GM21381 (cell line): ENCODE measurements at regions not wholly inside any gene's neighbourhood (a gene's known extent, or its start where the extent isn't known, plus 50 kb on each side); places are given as distances from the start of the nearest gene placed in this dataset.

Source experiments
- ATAC-seq: cut with Tn5 transposase; IDR thresholded peaks from one replicate; pipeline ENCODE4 v1.9.1; 2021; ENCODE audit warnings: mild to moderate bottlenecking, moderate library complexity; ENCODE audit not compliant: unreplicated experiment

DNA sequence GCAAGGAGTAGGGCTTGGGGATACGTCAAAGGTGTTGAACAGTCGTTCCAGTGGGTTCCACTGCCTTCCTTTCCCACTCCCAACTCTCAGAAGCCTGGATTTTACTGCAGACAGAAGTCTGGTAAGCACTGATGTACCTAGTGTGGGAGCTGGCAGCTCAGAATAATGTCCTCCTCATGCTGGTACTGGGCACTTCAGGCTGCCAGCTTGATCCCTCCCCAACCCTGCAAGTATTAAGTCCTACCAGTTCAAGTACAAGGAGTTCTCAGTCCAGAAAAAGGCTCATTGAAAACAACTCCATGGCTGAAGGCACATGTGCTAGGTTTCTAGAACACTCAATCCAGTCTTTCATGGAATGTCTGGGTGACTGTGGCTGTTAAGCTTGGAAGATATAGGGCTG lies 304.3 kb downstream of the NUAK1 start:
- ATAC-seq, result no peak

DNA sequence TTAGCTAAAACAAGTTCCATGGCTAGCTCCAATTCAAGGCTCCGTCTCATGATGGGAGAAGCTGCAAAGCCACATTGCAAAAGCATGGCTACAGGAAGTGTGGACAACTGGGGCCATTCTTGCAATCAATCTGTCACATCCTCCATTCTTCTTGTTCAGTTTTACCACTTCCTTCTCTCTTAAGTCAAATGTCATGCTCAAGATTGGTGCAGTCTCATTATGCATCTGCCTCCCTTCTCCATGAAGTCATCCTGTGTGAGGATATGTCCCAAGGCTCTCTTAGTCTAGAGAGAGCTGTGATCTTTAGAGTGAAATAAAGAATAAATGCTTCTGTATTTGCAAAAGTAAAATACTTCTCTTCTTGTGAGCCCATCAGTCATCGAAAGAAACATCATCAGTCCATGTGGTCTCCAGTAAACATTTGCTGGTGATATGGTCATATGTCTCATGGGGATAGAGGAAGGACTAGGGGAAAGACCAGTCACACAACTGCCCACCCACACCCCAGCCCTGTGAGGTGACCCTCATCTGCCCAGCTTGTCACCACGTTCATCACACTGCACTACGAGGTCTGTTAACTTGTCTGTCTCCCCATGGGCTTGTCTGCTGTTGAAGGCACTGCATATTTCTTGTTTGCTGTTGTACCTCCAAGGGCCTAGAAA lies 303.0 kb downstream of the NUAK1 start:
- no peak for ATAC-seq

DNA sequence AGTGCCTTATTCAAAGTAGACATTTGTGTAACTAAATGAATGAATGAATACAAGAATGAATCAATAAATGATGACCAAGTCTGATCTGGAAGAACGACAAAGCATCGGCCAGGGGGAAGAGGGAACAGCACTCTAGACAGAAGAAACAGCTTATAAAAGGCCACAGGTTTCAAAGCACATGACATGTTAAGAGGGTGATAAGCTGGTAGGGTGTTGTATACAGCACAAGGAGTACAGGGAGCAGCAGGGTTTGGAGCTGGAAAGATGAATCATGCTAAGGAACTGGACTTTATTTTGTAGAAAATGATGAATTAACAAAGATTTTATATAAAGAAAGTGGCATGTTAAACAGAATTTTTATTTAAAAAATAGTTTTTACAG lies 302.5 kb downstream of the NUAK1 start:
- ATAC-seq, result no peak

DNA sequence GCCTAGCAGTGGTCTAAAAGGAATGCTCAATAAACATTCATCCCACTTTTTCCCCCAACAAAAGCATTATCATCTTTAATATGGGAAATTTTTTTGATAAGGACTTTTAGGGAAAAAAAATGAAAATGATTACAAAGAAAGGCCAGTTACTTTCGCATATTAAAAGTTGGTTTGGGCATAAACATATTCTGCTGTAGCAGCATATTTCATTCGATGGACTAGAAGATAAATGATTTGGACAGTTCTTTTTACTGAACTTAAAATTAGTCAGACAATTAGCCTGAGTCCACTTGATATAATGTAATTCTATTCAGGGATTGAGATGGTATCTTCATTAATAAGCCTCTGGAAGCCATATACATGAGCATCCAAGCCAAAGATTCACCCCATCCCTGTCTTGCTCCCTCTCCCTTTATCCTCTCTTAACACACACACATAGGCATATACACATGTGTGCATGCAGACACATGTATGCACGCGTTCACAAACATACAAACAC lies 299.1 kb downstream of the NUAK1 start:
- no peak for ATAC-seq

DNA sequence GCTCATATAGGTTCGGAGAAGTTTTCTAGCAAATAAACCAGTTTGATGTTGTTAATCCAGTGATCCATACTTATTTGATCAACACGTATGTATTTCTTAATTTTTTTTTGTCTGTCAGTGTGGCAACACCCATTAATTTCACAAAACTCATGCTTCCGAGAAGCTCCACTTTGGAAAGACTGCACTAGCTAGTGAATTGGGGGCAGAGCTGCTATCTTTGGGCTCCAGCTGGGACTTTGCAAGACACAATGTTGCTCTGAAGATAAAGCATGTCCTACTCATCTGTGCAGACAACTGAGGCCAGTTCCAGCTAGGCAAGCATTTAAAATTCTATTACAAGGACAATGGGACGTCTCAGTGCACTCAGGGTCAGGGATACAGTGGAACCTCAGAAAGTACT lies 298.4 kb downstream of the NUAK1 start:
- ATAC-seq, result no peak

DNA sequence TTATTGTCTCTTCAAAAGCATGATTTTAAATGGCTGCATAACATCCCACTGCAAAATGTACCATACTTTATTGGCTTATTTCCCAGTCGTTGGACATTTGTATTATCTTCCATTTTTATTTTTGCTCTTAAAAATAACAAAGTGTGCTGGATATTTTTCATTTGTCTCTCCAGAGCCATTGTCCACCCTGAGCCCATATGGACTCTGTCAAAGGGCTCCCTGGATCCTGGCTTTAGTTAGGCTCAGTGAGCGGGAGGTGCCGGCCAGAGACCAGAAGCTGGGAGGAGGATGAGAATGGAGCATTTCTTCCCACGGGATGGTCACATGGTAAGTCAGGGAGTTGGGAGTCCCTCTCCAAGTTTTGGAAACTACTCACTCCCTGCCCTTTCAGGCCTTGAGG lies 296.9 kb downstream of the NUAK1 start:
- ATAC-seq, result no peak

DNA sequence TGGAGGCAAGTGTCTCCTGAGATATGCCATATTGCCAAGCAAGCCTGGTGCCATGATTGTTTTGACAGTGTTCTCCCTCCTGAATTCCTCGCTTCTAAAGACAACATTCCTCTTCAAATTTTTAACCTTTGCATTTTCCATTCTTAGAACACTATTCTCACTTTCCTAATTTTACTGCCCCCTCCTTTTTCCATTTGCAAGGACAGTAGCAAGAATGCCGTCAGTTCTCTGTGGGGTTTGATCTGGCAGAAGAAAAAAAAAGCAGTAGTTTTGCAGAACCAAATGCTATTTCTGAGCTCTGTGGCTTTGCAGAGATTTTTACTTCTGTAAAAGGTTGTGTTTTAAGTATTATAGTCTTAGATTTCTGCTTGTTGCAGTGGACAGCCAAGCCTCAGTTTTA lies 295.2 kb downstream of the NUAK1 start:
- no peak for ATAC-seq

DNA sequence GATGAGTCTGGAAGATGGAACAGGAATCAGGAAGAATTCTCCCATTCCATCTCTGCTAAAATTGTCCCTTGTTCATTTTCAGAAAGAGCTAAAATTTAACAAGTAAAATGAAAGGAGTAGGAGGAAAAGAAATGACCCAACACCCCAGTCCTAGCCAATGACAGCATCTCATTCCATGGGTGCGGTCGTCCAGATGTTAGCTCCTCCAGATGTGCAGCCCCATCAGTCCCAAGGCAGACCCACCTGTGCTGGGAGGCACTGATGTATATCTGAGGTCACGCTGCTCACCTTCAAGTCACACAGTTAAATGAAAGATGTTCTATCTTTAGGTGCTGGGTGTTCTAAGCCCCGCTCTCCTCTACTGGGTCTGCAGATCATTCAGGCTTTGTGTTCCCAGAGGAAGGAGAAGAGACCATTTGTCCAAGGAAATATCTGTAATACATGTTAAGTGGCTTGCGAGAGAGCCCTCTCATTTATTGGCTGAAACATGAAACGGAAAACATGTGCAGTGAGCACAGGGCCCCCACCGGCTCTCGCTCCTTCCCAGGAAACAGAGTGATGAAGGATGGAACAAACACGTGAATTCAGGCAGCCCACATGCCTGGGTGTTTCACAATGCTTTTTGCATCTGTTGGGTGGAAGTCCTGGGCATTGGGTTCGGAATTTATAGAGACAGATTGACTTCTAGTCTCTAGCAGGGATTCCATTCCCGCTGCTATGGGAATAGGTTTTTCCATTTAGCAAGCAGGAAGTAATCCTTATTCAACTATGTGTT lies 294.6 kb downstream of the NUAK1 start:
- no peak for ATAC-seq

DNA sequence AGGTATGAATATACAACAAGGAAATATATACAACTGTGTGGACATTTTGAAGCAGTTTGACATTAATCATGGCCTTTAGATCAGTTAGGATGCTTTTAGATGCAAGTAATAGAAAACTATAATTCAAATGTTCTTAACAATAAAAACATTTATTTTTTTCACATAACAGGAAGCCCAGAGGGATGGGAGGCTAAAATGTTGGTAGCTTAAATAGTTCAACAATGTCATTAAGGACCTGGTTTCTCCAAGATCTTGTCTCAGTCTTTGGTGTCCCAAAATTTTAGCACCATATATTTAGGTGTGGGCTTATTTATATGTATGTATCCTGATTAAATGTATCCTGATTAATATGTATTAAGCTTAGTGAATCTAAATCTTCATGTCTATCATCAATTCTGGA lies 292.4 kb downstream of the NUAK1 start:
- no peak for ATAC-seq

DNA sequence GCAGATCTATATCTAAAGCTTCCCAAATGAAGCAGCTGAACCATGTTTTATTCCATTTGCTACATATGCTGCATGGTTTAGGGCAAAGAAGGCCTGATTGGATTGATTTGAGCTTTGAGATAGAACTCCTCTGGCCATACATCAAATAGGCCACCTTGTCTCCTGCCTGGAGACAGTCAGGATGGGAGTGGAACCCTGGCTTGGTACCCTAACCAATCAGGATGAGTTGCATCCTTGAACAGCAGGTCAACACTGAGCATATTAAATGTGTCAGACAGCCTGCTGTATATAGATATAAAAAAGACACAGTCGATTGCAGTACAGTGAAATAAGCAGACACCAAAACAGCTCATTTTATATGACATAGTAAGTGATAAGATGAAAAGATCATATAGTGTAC lies 291.7 kb downstream of the NUAK1 start:
- ATAC-seq, result no peak

DNA sequence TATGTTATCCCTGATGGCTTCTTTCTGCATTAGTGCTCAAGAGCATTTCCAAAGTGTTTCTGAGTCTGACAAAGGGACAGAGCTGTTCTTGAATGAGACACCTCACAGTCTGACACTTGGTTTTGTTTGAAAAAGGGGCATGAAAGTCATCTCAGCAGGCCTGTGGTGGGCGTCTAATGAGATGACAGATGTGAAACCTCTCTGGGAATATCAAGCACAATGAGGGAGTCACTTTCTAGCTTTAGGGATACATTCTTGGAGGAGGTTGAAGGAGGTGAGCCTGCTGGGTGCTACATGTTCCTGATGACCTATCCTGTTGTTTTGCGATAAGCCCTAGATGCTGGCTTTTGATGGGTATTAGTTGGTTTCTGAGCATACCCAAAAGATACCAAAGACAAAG lies 290.5 kb downstream of the NUAK1 start:
- ATAC-seq, result no peak

DNA sequence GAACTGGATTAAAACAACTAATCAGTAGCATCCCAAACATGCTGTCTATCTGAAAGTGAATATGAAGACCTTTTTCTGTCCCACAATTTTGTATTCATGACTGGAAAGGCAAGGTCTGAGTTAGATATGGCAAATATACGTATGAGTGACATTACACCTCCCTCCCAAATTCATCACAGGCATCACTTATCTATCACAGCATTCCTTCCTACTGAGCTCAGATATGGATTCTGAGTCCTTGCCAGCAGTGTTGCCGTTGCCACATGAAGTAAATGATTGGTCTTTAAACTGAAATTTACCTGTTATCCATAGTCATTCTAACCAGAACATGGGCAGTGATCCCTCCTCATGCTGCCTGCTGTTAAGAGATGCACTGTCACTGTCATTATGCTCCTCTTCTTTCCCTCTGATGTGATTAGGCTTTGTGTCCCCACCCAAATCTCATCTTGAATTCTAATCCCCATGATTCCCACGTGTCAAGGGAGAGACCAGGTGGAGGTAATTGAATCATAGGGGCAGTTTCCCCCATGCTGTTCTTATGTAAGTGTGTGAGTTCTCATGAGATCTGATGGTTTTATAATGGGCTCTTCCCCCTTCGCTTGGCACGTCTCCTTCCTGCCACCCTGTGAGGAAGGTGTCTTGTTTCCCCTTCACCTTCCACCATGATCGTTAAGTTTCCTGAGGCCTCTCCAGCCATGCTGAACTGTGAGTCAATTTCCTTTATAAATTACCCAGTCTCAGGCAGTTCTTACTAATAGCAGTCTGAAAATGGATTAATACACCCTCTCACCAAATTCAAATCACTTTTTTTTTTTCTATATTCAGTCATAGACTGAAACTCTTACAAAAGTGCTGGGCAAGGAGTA lies 288.4 kb downstream of the NUAK1 start:
- no peak for ATAC-seq

DNA sequence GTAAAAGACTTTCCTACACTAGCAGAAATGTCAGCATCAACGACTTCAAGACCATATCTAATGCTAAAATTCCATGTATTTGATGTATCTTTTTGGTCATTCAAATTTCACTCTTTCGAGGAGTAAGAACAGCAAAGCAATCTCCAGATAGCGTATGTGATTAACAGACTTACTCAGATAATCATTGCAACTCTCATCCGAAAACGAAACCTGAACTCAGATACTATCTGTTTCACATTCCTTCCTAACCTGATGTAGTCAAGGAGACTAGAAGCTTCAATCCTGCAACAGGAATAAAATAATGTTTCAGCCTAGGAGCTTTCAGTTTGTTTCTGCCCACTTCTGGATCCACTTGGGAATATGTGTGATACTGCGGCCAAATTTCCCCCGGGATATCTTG lies 286.3 kb downstream of the NUAK1 start:
- ATAC-seq, result no peak

DNA sequence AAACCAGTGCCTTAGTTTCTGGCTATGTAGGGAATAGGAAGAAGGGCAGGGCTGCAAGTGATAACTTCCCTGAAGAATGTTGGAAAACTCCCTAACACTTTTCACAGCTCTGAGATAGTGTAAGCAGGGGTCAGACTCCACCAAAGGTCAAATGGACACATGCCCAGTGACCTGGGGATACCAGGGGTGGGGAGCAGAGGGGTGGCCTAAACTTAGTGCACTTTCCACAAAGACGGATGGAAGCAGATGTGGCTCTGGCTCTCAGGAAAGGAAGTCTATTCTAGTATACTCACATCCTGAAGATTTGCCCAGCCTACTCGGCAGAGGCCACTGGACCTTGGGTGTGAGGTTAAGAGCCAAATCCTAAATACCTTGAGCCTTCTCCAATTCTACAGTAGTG lies 285.8 kb downstream of the NUAK1 start:
- ATAC-seq, result no peak

DNA sequence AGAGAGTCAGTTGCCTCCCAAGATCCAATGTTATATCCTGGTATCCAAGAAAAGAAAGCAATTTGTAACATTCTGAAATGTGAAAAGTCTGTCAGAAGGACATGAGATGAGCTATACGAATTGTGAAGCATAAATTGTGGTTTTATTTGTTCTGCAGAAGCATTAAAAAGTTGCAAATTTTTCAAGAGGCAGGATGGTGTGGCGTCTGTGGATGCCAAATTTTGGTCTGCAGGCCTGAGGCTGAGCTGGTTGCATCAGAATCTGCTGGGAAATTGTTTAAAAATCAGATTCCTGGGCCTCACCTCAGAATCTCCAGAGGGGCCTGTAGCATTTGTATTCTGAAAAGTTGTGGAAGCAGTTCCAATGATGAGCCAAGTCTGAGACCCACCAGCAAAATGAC lies 284.7 kb downstream of the NUAK1 start:
- ATAC-seq, result no peak

DNA sequence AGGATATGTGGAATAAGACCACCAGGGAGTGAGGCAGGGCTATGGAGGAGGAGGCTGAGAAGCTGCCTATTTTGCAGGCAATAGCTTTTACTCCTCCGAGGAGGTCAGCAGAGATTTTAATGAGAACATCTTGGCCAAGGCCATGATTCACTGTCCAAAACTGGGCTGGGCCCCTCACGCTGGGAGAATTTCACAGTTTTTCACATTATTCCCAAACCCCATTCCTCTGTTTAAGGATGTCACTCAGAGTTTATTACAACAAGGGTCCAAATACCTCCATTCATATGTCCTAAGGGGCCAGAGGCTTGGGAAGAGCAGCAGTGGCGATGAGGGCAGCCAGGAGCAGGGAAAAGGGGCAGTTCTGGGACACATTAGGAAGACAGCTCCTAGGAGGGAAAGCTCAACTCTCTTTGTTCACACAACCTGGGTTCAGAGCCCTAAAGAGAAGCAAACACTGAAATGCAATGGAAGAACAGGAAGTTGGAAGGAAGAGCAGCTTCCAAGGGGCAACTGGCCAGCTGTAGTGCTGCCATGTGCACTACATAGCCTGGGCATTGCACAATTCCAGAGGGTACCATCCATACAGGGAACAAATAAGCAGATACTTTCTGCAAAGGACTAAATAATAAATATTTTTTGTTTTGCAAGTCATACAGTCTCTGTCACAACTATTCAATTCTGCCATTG lies 283.2 kb downstream of the NUAK1 start:
- ATAC-seq, result no peak

DNA sequence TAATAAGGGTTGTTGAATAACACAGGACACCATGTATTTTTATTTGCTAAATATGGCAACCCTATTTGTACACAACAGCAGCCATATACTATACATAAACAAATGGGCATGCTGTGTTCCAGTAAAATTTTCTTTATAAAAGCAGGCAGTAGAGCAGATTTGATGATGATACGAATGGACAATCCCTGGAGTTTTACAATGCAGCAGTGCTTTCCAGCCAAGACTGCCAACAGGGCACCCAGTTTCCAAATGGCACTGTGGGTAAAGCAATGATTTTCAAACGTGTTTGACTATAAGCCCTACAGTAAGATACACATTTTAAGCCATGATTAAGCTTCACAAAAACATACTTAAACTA lies 282.7 kb downstream of the NUAK1 start:
- no peak for ATAC-seq

DNA sequence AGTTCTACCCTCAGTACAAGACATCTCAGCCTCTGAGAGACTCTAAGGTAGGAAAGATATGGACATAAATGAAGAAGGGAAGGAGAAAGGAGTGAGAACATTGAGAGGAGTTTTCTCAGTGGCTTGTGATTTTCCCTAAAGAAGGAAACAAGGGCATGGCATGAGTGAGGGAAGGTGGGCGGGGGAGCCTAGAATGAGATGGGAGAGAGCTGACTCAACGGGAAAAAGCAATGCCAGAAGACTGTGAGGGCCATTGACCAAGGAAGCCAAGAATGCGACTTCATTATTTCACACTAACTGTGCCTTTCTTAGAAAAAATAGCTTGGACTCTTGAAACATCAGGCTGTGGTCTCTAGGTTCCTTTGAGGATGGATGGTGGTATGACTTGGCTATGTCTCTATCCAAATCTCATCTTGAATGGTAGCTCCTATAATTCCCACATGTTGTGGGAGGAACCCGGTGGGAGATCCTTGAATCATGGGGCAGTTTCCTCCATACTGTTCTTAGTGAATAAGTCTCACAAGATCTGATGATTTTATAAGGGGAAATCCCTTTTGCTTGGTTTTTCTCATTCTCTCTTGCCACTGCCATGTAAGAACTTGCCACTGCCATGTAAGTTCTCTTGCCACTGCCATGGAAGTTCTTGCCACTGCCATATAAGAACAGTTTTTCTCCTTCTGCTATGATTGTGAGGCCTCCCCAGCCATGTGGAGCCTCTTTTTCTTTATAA lies 279.6 kb downstream of the NUAK1 start:
- no peak for ATAC-seq

DNA sequence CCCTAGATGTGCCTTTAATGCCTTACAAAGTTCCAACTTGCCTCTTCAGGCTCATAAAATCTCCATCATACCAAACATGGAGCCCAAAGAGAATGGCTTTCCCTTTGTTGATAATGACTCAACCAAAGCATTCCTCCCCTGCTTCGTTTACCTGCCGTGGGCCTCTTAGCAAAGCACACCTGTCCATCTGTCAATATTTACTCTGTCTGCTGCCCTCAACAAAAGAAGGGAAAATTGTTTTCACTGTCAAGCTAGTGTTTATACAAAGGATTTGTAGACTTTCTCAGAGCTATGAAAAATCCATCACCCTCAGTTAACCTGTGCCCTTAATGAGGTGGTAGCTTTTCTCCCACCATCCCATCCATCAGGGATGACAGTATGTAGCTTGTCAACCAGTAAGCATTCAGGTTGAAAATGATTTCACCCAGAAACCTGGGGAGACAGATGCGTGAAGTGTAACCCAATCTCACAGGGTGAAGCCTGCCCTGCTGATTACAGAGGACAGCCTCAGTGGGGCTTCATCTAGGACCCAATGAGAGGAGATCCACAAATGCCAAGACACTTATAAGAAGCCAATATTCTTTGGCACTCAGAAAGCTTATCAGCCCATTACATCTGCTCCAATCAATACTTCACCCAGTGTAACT lies 278.1 kb downstream of the NUAK1 start:
- ATAC-seq, result no peak

DNA sequence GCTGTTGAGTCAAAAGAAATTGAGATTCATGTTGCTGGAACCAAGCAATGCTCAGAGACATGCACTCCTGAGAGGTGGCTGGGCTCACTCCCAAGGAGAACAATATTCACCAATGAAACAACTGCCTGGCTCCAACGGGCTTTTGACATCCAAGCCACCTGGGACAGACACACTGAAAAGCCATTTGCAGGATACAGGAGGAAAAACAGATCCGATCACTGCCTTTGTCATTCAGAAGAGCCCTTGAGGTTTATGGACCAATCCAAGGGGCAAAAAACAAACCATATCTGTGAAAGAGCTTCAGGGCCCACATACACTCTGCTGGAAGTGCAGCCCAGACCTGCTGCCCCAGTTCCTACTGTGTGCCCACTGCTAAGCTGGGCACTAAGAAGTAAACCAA lies 277.5 kb downstream of the NUAK1 start:
- ATAC-seq, result no peak
